Hindlimb muscle (tissue), 1 donor: ENCODE measurements at regions not wholly inside any gene's neighbourhood (a gene's known extent, or its start where the extent isn't known, plus 50 kb on each side); places are given as distances from the start of the nearest gene placed in this dataset.

ENCODE experiments used
- DNase-seq: peaks from one replicate; pipeline ENCODE4 v3.0.0-alpha.2; 2013

GRCh38 chr3:88574146-88574545, 424.4 kb downstream of the C3orf38 start:
- no peak for DNase-seq

GRCh38 chr3:88584451-88584850, 434.7 kb downstream of the C3orf38 start:
- peak; percentile 19 for DNase-seq

GRCh38 chr3:88586121-88586640, 436.4 kb downstream of the C3orf38 start:
- DNase-seq: no peak

GRCh38 chr3:88589138-88589537, 439.4 kb downstream of the C3orf38 start:
- no peak for DNase-seq

GRCh38 chr3:88595026-88595425, 445.3 kb downstream of the C3orf38 start:
- DNase-seq: no peak

- no peak for DNase-seq
Measured at GRCh38 chr3:88596451-88596850, 446.7 kb downstream of the C3orf38 start.

GRCh38 chr3:88610820-88611219, 461.1 kb downstream of the C3orf38 start:
- DNase-seq: no peak

- no peak for DNase-seq
Measured at GRCh38 chr3:88611826-88612326, 462.1 kb downstream of the C3orf38 start.

- DNase-seq: no peak
Measured at GRCh38 chr3:88616413-88616812, 466.7 kb downstream of the C3orf38 start.

GRCh38 chr3:88617283-88617682, 467.5 kb downstream of the C3orf38 start:
- DNase-seq: no peak

GRCh38 chr3:88618021-88618645, 468.4 kb downstream of the C3orf38 start:
- DNase-seq: no peak

- DNase-seq: no peak
Measured at GRCh38 chr3:88621586-88621985, 471.8 kb downstream of the C3orf38 start.

- no peak for DNase-seq
Measured at GRCh38 chr3:88623709-88624108, 473.9 kb downstream of the C3orf38 start.

GRCh38 chr3:88626456-88627120, 476.8 kb downstream of the C3orf38 start:
- no peak for DNase-seq

GRCh38 chr3:88628901-88629300, 478.5 kb upstream of the EPHA3 start:
- DNase-seq: no peak

GRCh38 chr3:88632226-88632625, 475.2 kb upstream of the EPHA3 start:
- DNase-seq: no peak

- DNase-seq: no peak
Measured at GRCh38 chr3:88640581-88640980, 466.8 kb upstream of the EPHA3 start.

- no peak for DNase-seq
Measured at GRCh38 chr3:88641033-88641604, 466.3 kb upstream of the EPHA3 start.

GRCh38 chr3:88657459-88657858, 450.0 kb upstream of the EPHA3 start:
- DNase-seq: no peak

- DNase-seq: no peak
Measured at GRCh38 chr3:88661433-88661824, 446.0 kb upstream of the EPHA3 start.

GRCh38 chr3:88668180-88668579, 439.2 kb upstream of the EPHA3 start:
- DNase-seq: no peak

GRCh38 chr3:88671573-88671972, 435.8 kb upstream of the EPHA3 start:
- DNase-seq: no peak

- DNase-seq: no peak
Measured at GRCh38 chr3:88677298-88677697, 430.1 kb upstream of the EPHA3 start.

- no peak for DNase-seq
Measured at GRCh38 chr3:88678747-88679146, 428.7 kb upstream of the EPHA3 start.
